ENCODE measurements at regions not wholly inside any gene's neighbourhood (a gene's known extent, or its start where the extent isn't known, plus 50 kb on each side); places are given as distances from the start of the nearest gene placed in this dataset.

DNA sequence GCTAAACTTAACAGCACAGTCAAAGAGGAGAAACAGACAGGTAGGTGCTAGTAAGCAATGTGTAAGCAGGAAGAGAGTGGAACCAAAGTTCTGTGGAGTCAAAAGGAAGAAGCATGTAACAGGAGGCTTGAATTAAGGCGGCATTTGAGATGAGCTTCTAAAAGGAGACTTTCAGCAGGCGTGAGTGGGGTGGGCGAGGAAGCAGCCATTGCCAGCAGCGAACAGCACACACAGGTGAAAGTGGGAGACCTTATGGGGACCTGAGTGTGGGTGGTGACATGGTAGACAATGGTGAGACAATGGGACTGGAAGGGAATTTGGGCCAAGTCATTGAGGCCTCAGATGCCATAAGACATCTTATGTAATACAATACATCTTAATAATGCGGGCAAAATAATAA, 195.0 kb downstream of the PAX1 start:
- intact Hi-C loops (cut with micrococcal nuclease; ENCODE audit: unreplicated experiment) = no loop called here
- Histone ChIP-seq H3K36me3 (ENCODE audit: control insufficient read depth, insufficient read depth, low read length) (no peaks in the 10 kb centered on the region), H3K9me3 (no peaks in the 10 kb centered on the region), H3K4me1 (no peaks in the 10 kb centered on the region), H3K27me3 (replicated peaks; ENCODE audit: control insufficient read depth, insufficient read depth, low read length) (peaks cover 1% of the 10 kb centered on the region; the same call in 1 of the 2 replicates), H3K4me3 (ENCODE audit: low read depth, low read length) (no peak overlapping the region)
- no peak overlapping the region for H3K4me3 Mint-ChIP-seq (ENCODE audit: unreplicated experiment)
- H3K36me3 Mint-ChIP-seq (ENCODE audit: insufficient read depth, unreplicated experiment) = no peaks in the 10 kb centered on the region
- DNase-seq = no peak
- POLR2A ChIA-PET = no interaction called here
- no peaks in the 10 kb centered on the region for H3K9me3 Mint-ChIP-seq (ENCODE audit: unreplicated experiment)
- CTCF ChIA-PET = no interaction called here
- H3K4me1 Mint-ChIP-seq (ENCODE audit: low read depth, unreplicated experiment) = no peaks in the 10 kb centered on the region
- peaks cover 5% of the 10 kb centered on the region for H3K27me3 Mint-ChIP-seq (ENCODE audit: insufficient read depth, unreplicated experiment)
- TF ChIP-seq, protein P1, sequence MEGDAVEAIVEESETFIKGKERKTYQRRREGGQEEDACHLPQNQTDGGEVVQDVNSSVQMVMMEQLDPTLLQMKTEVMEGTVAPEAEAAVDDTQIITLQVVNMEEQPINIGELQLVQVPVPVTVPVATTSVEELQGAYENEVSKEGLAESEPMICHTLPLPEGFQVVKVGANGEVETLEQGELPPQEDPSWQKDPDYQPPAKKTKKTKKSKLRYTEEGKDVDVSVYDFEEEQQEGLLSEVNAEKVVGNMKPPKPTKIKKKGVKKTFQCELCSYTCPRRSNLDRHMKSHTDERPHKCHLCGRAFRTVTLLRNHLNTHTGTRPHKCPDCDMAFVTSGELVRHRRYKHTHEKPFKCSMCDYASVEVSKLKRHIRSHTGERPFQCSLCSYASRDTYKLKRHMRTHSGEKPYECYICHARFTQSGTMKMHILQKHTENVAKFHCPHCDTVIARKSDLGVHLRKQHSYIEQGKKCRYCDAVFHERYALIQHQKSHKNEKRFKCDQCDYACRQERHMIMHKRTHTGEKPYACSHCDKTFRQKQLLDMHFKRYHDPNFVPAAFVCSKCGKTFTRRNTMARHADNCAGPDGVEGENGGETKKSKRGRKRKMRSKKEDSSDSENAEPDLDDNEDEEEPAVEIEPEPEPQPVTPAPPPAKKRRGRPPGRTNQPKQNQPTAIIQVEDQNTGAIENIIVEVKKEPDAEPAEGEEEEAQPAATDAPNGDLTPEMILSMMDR (IDR thresholded peaks at IDR 0.05; ENCODE audit: insufficient read depth in 1 of 2, low read depth in 1 of 2, low read length in 1 of 2, severe bottlenecking in 1 of 2, unreplicated experiment in 1 of 2) = no peak
- H3K27ac Mint-ChIP-seq (ENCODE audit: unreplicated experiment) = no peak overlapping the region
- BruUV-seq (replicated peaks) = no TSS peak

DNA sequence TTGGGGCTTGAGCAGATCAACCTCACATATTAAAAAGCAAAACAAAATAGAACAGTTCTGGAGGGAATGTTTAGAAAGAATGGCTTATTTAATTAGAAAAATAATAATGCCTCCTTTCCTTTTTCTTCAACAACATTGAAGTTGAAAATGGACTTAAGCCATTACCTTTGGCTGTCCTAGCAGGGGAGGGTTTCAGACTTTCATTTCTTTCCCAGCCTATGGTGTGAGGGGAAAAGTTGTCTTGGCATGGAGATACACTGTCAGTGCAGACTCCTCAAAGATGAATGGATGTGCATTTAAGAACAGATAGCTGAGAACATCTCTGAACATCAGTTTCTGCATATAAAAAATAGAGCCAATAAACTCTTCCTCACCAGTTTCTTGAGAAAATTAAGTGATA, 169.5 kb downstream of the PAX1 start:
- H3K9me3 Mint-ChIP-seq (ENCODE audit: unreplicated experiment) = no peaks in the 10 kb centered on the region
- no peaks in the 10 kb centered on the region for H3K36me3 Mint-ChIP-seq (ENCODE audit: insufficient read depth, unreplicated experiment)
- Histone ChIP-seq H3K36me3 (ENCODE audit: control insufficient read depth, insufficient read depth, low read length) (no peaks in the 10 kb centered on the region), H3K4me1 (no peaks in the 10 kb centered on the region), H3K9me3 (no peaks in the 10 kb centered on the region), H3K4me3 (ENCODE audit: low read depth, low read length) (no peak overlapping the region), H3K27me3 (replicated peaks; ENCODE audit: control insufficient read depth, insufficient read depth, low read length) (no peaks in the 10 kb centered on the region; the same call in 1 of the 2 replicates)
- ChIA-PET POLR2A (no interaction called here), CTCF (no interaction called here)
- TF ChIP-seq, protein P1 (IDR thresholded peaks at IDR 0.05; ENCODE audit: insufficient read depth in 1 of 2, low read depth in 1 of 2, low read length in 1 of 2, severe bottlenecking in 1 of 2, unreplicated experiment in 1 of 2) = no peak
- no peak for DNase-seq
- no TSS peak for BruUV-seq (replicated peaks)
- H3K27ac Mint-ChIP-seq (ENCODE audit: unreplicated experiment) = no peak overlapping the region
- no peak overlapping the region for H3K4me3 Mint-ChIP-seq (ENCODE audit: unreplicated experiment)
- intact Hi-C loops (cut with micrococcal nuclease; ENCODE audit: unreplicated experiment) = no loop called here
- H3K4me1 Mint-ChIP-seq (ENCODE audit: low read depth, unreplicated experiment) = no peaks in the 10 kb centered on the region
- peaks cover 8% of the 10 kb centered on the region for H3K27me3 Mint-ChIP-seq (ENCODE audit: insufficient read depth, unreplicated experiment)

- POLR2A ChIA-PET = no interaction called here
- H3K27ac Mint-ChIP-seq (ENCODE audit: unreplicated experiment) = no peak overlapping the region
Measured at GRCh38 chr20:21874127-21874526, 168.7 kb downstream of the PAX1 start.

More at GRCh38 chr20:21874127-21874526, 168.7 kb downstream of the PAX1 start:
- Histone ChIP-seq H3K4me3 (ENCODE audit: low read depth, low read length) (no peak overlapping the region), H3K27me3 (replicated peaks; ENCODE audit: control insufficient read depth, insufficient read depth, low read length) (no peaks in the 10 kb centered on the region; the same call in 1 of the 2 replicates), H3K4me1 (no peaks in the 10 kb centered on the region), H3K36me3 (ENCODE audit: control insufficient read depth, insufficient read depth, low read length) (no peaks in the 10 kb centered on the region), H3K9me3 (no peaks in the 10 kb centered on the region)
- intact Hi-C loops (cut with micrococcal nuclease; ENCODE audit: unreplicated experiment) = no loop called here
- BruUV-seq (replicated peaks) = no TSS peak
- H3K4me1 Mint-ChIP-seq (ENCODE audit: low read depth, unreplicated experiment) = no peaks in the 10 kb centered on the region
- H3K9me3 Mint-ChIP-seq (ENCODE audit: unreplicated experiment) = no peaks in the 10 kb centered on the region
- TF ChIP-seq, protein P1 (IDR thresholded peaks at IDR 0.05; ENCODE audit: insufficient read depth in 1 of 2, low read depth in 1 of 2, low read length in 1 of 2, severe bottlenecking in 1 of 2, unreplicated experiment in 1 of 2) = no peak
- DNase-seq = no peak
- H3K27me3 Mint-ChIP-seq (ENCODE audit: insufficient read depth, unreplicated experiment) = peaks cover 6% of the 10 kb centered on the region
- no peaks in the 10 kb centered on the region for H3K36me3 Mint-ChIP-seq (ENCODE audit: insufficient read depth, unreplicated experiment)
- CTCF ChIA-PET = no interaction called here
- no peak overlapping the region for H3K4me3 Mint-ChIP-seq (ENCODE audit: unreplicated experiment)

All from Caco-2 (cell line).